CD4-positive, alpha-beta T cell treated with Interferon alpha-2 for 1 hour (primary cell): ENCODE measurements at regions not wholly inside any gene's neighbourhood (a gene's known extent, or its start where the extent isn't known, plus 50 kb on each side); places are given as distances from the start of the nearest gene placed in this dataset.
"Not testable (repeated sequence)": the region's sequence is repeated elsewhere in the genome, so short reads cannot be mapped to it uniquely, and the experiment has no call there.

Experiments
- DNase-seq, 2 donors: peaks; one replicate each; pipeline ENCODE4 v3.0.0-alpha.2; 2020 to 2022

- DNase-seq = no peak
Observed at GRCh38 chr1:208349694-208350330, 105.6 kb upstream of the PLXNA2 start.

- DNase-seq = no peak
Observed at GRCh38 chr1:208350815-208351214, 106.6 kb upstream of the PLXNA2 start.

GRCh38 chr1:208351838-208352237 is 107.7 kb upstream of the PLXNA2 start:
- no peak for DNase-seq

GRCh38 chr1:208353797-208354196 is 109.6 kb upstream of the PLXNA2 start:
- DNase-seq = not testable (repeated sequence)

- DNase-seq = no peak
Observed at GRCh38 chr1:208357644-208358507, 113.7 kb upstream of the PLXNA2 start.

- DNase-seq = no peak
Observed at GRCh38 chr1:208358651-208359050, 114.5 kb upstream of the PLXNA2 start.

GRCh38 chr1:208362011-208362410 is 117.8 kb upstream of the PLXNA2 start:
- no peak for DNase-seq

- DNase-seq = no peak
Observed at GRCh38 chr1:208366559-208366958, 122.4 kb upstream of the PLXNA2 start.

- no peak for DNase-seq
Observed at GRCh38 chr1:208369045-208369444, 124.9 kb upstream of the PLXNA2 start.

GRCh38 chr1:208369658-208370057 is 125.5 kb upstream of the PLXNA2 start:
- no peak for DNase-seq

GRCh38 chr1:208374391-208374941 is 130.3 kb upstream of the PLXNA2 start:
- no peak for DNase-seq

- DNase-seq = no peak
Observed at GRCh38 chr1:208381481-208381880, 137.3 kb upstream of the PLXNA2 start.

GRCh38 chr1:208387908-208388811 is 144.0 kb upstream of the PLXNA2 start:
- no peak for DNase-seq

GRCh38 chr1:208393416-208393815 is 149.2 kb upstream of the PLXNA2 start:
- no peak for DNase-seq

- no peak for DNase-seq
Observed at GRCh38 chr1:208393826-208394225, 149.6 kb upstream of the PLXNA2 start.

- DNase-seq = no peak
Observed at GRCh38 chr1:208397286-208397685, 153.1 kb upstream of the PLXNA2 start.

GRCh38 chr1:208405014-208405413 is 160.8 kb upstream of the PLXNA2 start:
- DNase-seq = no peak

- no peak for DNase-seq
Observed at GRCh38 chr1:208409176-208409575, 165.0 kb upstream of the PLXNA2 start.

- no peak for DNase-seq
Observed at GRCh38 chr1:208410409-208410808, 166.2 kb upstream of the PLXNA2 start.

- no peak for DNase-seq
Observed at GRCh38 chr1:208413006-208413405, 168.8 kb upstream of the PLXNA2 start.

- DNase-seq = no peak
Observed at GRCh38 chr1:208418667-208419066, 174.5 kb upstream of the PLXNA2 start.

GRCh38 chr1:208419746-208420420 is 175.7 kb upstream of the PLXNA2 start:
- DNase-seq = no peak
